K562 (cell line): ENCODE measurements at regions not wholly inside any gene's neighbourhood (a gene's known extent, or its start where the extent isn't known, plus 50 kb on each side); places are given as distances from the start of the nearest gene placed in this dataset.
A peak's percentile ranks its signal among the peaks of the same experiment; 100 is the strongest.

Experiments used
- ASH1L ChIP-seq: fragments of 450-650 bp; IDR thresholded peaks from 2 replicates; pipeline ENCODE4 v1.6.1; 2018; ENCODE audit warnings: borderline replicate concordance, mild to moderate bottlenecking, low read depth; ENCODE audit not compliant: partially characterized antibody
- CAMTA2 ChIP-seq: fragments of 250-450 bp; sonication (Bioruptor Pico); conservative IDR thresholded peaks from 2 replicates; pipeline ENCODE4 v1.5.1; 2022
- CBFB ChIP-seq: sonication (generic); formaldehyde crosslinking; IDR thresholded peaks from 2 replicates; pipeline ENCODE4 v1.4.0; 2020; ENCODE audit warnings: mild to moderate bottlenecking, missing genetic modification reagents
- CBX1 ChIP-seq: sonication (generic); IDR thresholded peaks from 2 replicates; pipeline ENCODE4 v1.6.1; 2016; ENCODE audit warnings: antibody characterized with exemption, low read depth, mild to moderate bottlenecking
- CHD2 ChIP-seq: IDR thresholded peaks from 2 replicates; pipeline ENCODE4 v1.6.1; 2011; ENCODE audit warnings: low read depth, low read length
- ELF1 ChIP-seq: fragments of 200-800 bp; sonication (Bioruptor generic); IDR thresholded peaks from 2 replicates; pipeline ENCODE4 v1.6.1; 2016; ENCODE audit warnings: missing genetic modification characterization, missing compliant biosample characterization
- HMG20B ChIP-seq: fragments of 250-450 bp; sonication (Bioruptor Pico); IDR thresholded peaks from 2 replicates; pipeline ENCODE4 v1.5.0; 2021; ENCODE audit warnings: mild to moderate bottlenecking
- HSF4 ChIP-seq: fragments of 250-450 bp; sonication (Bioruptor Pico); IDR thresholded peaks from 2 replicates; pipeline ENCODE4 v2.1.2; 2022; ENCODE audit warnings: mild to moderate bottlenecking, moderate library complexity, borderline replicate concordance
- ILF3 ChIP-seq: fragments of 450-650 bp; IDR thresholded peaks from 2 replicates; pipeline ENCODE4 v1.6.1; 2018; ENCODE audit warnings: antibody characterized with exemption, mild to moderate bottlenecking, moderate library complexity, borderline replicate concordance
- JUND ChIP-seq, 2 experiments: IDR thresholded peaks; 2 replicates in 1 of 2; 3 replicates in 1 of 2; pipeline ENCODE4 v1.6.1; 2011; ENCODE audit warnings: borderline replicate concordance in 2 of 2, low read depth in 2 of 2, low read length in 2 of 2, improper control_type of control experiment in 1 of 2, missing biosample characterization in 1 of 2, missing genetic modification characterization in 1 of 2, missing genetic modification reagents in 1 of 2
- KAT2B ChIP-seq: IDR thresholded peaks from one replicate; pipeline ENCODE4 v1.6.1; 2012; ENCODE audit warnings: low read depth, mild to moderate bottlenecking, control low read depth, inconsistent platforms, low read length, moderate library complexity
- KDM5B ChIP-seq: fragments of 200-600 bp; sonication (generic); IDR thresholded peaks from 2 replicates; pipeline ENCODE4 v1.6.1; 2012; ENCODE audit warnings: low read depth, mild to moderate bottlenecking, moderate library complexity, low read length, control low read depth, inconsistent platforms; ENCODE audit not compliant: insufficient replicate concordance
- KLF1 ChIP-seq: fragments of 450-650 bp; IDR thresholded peaks from 2 replicates; pipeline ENCODE4 v1.6.1; 2016; ENCODE audit warnings: missing genetic modification characterization, missing compliant biosample characterization
- MCM5 ChIP-seq: fragments of 450-650 bp; IDR thresholded peaks from 2 replicates; pipeline ENCODE4 v1.6.1; 2016; ENCODE audit warnings: low read depth
- NFYB ChIP-seq: IDR thresholded peaks from 2 replicates; pipeline ENCODE4 v1.6.1; 2011; ENCODE audit warnings: mild to moderate bottlenecking, moderate library complexity; ENCODE audit not compliant: insufficient read length; ENCODE audit errors: extremely low read depth
- NKRF ChIP-seq: fragments of 450-650 bp; IDR thresholded peaks from 2 replicates; pipeline ENCODE4 v1.6.1; 2016; ENCODE audit warnings: borderline replicate concordance
- NRF1 ChIP-seq, 2 experiments: fragments of 450-650 bp; IDR thresholded peaks in 1 of 2; conservative IDR thresholded peaks in 1 of 2; 2 replicates each; pipeline ENCODE4 v1.6.1; 2014; ENCODE audit warnings: mild to moderate bottlenecking in 2 of 2
- PHF21A ChIP-seq: fragments of 450-650 bp; IDR thresholded peaks from 2 replicates; pipeline ENCODE4 v1.6.1; 2017; ENCODE audit warnings: low read depth, borderline replicate concordance
- PTTG1 ChIP-seq: fragments of 450-650 bp; IDR thresholded peaks from 2 replicates; pipeline ENCODE4 v1.6.1; 2016; ENCODE audit warnings: low read depth, mild to moderate bottlenecking, missing genetic modification characterization, missing compliant biosample characterization
- RBM34 ChIP-seq: fragments of 200-400 bp; formaldehyde crosslinking; IDR thresholded peaks from 2 replicates; pipeline ENCODE4 v1.6.1; 2018; ENCODE audit warnings: low read length, borderline replicate concordance; ENCODE audit not compliant: insufficient read depth
- RCOR1 ChIP-seq, 2 experiments: IDR thresholded peaks; 2 replicates each; pipeline ENCODE4 v1.6.1; 2012; ENCODE audit warnings: low read depth in 2 of 2, low read length in 2 of 2, borderline replicate concordance in 1 of 2, improper control_type of control experiment in 1 of 2
- SMAD2 ChIP-seq: fragments of 150-350 bp; IDR thresholded peaks from 2 replicates; pipeline ENCODE4 v1.6.1; 2014; ENCODE audit warnings: low read depth, mild to moderate bottlenecking, low read length
- TCFL5 ChIP-seq: fragments of 250-450 bp; sonication (Bioruptor Pico); conservative IDR thresholded peaks from 2 replicates; pipeline ENCODE4 v1.6.1; 2021; ENCODE audit warnings: mild to moderate bottlenecking, moderate library complexity, matching md5 sums
- U2AF1 ChIP-seq: fragments of 200-400 bp; formaldehyde crosslinking; optimal IDR thresholded peaks from 2 replicates; pipeline ENCODE3; 2017; ENCODE audit warnings: mild to moderate bottlenecking, low read depth, low read length, moderate library complexity
- USF2 ChIP-seq: sonication (generic); formaldehyde crosslinking; IDR thresholded peaks from 2 replicates; pipeline ENCODE4 v1.5.0; 2020; ENCODE audit warnings: missing genetic modification reagents
- ZNF232 ChIP-seq: sonication (generic); formaldehyde crosslinking; IDR thresholded peaks from 2 replicates; pipeline ENCODE4 v1.8.0; 2022; ENCODE audit warnings: mild to moderate bottlenecking, missing genetic modification reagents
- ZNF639 ChIP-seq, 2 experiments: fragments of 200-800 bp in 1 of 2; sonication (Bioruptor generic) in 1 of 2; sonication (generic) in 1 of 2; formaldehyde crosslinking in 1 of 2; IDR thresholded peaks in 1 of 2; conservative IDR thresholded peaks in 1 of 2; 2 replicates each; pipeline versions ENCODE4 v1.5.0 to v1.6.1; 2016 to 2020; ENCODE audit warnings: missing compliant biosample characterization in 1 of 2, missing genetic modification characterization in 1 of 2, missing genetic modification reagents in 1 of 2

GRCh38 chr22:47678048-47678447, 915.6 kb downstream of the TBC1D22A start (continued):
- TF ChIP-seq CBX1 (no peak), PTTG1 (no peak), ASH1L (no peak), ZNF639 (CRISPR knock-in tag; conservative IDR thresholded peaks at IDR 0.05 in 1 of 2, IDR thresholded peaks at IDR 0.05 in 1 of 2) (no peak), SMAD2 (no peak), PHF21A (no peak), KLF1 (no peak), TCFL5 (CRISPR knock-in tag) (no peak), U2AF1 (no peak), CHD2 (no peak), RCOR1 (IDR thresholded peaks at IDR 0.05; ENCODE audit: borderline replicate concordance in 1 of 2, low read depth in 2 of 2, low read length in 2 of 2) (peak in 1 of 2 experiments; percentile 82; a peak in 3 of 4 replicates), HSF4 (no peak), ZNF232 (CRISPR knock-in tag) (no peak), RBM34 (no peak), CAMTA2 (CRISPR knock-in tag) (no peak), CBFB (no peak), KDM5B (no peak), JUND (IDR thresholded peaks at IDR 0.05; ENCODE audit: borderline replicate concordance, low read depth, low read length) (0 out of 2 replicates have a peak, but pooled peaks have one; percentile 18), JUND (tag; IDR thresholded peaks at IDR 0.05; ENCODE audit: borderline replicate concordance, low read depth, low read length) (no peak), USF2 (CRISPR knock-in tag) (no peak), NRF1 (conservative IDR thresholded peaks at IDR 0.05 in 1 of 2, IDR thresholded peaks at IDR 0.05 in 1 of 2) (no peak), ILF3 (no peak), KAT2B (no peak), HMG20B (CRISPR knock-in tag) (no peak), NKRF (no peak), MCM5 (no peak), NFYB (no peak), ELF1 (tag) (no peak)
